EH (cell line): ENCODE measurements at regions not wholly inside any gene's neighbourhood (a gene's known extent, or its start where the extent isn't known, plus 50 kb on each side); places are given as distances from the start of the nearest gene placed in this dataset.

Experiments
- DNase-seq: peaks from one replicate; pipeline ENCODE4 v3.0.0-alpha.2; 2015; ENCODE audit warnings: low read depth

DNA sequence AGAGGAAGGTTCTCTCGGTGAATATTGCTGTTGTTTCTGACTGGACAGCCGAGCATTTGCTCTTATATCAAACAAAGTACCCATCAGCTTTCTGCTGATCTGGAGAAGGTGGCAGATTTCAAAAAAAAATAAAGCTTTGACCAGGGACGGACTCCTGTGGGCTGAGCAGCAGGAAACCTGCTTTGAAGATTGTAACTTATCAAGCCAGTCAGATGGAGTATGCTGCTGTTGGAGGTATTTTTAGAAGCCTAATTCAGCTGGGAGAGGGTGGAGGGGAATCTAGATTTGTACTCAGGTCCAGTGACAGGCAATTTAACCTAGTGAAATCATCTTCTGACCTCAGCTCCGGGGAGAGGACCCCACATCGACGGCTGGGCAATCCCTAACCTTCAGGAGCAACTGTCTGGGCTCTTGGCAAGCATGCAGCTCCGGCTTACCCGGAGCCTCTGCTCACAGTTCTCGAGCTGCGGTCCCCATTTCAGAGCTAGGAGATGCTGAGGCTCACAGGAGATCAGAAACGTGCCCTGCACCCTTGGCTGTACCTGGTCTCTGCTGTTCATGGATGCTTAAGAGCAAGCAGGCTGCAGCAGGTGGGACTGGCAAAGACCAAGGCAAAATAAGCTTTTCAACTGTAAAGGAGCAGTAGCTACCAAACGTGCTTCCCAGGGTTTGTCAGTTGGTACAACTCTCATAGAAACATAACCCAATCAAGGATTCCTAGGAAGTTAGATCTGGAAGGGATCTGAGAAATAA, 89.3 kb upstream of the ST8SIA2 start:
- DNase-seq = no peak

DNA sequence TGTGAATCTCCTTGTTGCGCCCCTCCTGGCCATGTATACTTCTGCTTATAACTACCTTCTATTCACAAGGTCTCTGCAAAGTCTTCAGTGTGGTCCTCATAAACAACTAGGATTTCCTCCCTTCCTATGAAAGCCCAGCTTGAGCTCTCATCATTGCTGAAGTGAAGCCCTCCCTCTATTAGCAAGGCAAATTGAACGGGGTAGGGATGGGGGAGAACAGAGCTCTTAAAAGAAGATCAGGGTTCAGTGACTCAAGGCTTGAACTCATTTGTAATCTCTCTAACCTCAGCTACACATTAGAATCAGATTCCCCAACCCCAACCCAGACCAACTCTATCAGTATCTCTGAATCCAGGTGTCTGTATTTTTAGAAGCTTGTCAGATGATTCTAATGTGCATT, 88.3 kb upstream of the ST8SIA2 start:
- DNase-seq = no peak

DNA sequence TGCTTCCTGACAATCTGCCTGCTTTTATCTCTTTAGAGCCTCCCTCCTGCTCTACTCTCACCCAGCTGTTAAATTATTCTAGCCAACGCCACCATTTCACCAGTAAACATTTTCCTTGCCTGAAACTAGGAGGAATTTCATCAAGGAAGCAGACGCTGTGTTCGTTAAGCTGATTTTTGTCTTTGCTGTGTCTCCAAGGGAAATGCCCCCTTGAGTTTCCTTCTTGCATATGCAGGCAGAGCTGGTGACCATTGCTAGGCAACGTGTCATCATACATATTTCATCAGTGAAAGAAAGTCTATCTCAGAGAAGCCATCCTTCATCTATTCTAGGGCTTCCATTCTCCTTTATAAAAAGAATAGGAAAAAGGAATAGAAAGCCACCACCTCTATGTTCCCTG, 87.0 kb upstream of the ST8SIA2 start:
- no peak for DNase-seq

DNA sequence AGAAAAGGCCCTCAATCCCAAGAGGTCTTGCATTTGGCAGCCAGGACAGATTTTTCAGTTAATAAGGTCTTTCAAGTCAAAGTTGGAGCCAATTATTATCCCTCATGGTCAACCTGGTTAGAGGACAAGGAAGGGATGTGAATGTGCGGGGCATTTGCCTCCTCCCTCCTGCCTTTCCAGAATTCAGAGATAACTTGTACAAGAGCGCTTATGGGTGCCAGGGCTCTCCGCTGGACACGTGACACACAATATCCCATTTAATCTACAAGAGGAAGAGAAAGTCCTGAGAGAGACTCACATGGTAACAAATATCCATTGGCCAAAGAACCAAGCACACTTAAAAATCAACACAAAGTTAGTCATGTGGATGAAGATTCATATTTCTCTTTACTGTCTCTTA, 78.5 kb upstream of the ST8SIA2 start:
- DNase-seq = no peak

DNA sequence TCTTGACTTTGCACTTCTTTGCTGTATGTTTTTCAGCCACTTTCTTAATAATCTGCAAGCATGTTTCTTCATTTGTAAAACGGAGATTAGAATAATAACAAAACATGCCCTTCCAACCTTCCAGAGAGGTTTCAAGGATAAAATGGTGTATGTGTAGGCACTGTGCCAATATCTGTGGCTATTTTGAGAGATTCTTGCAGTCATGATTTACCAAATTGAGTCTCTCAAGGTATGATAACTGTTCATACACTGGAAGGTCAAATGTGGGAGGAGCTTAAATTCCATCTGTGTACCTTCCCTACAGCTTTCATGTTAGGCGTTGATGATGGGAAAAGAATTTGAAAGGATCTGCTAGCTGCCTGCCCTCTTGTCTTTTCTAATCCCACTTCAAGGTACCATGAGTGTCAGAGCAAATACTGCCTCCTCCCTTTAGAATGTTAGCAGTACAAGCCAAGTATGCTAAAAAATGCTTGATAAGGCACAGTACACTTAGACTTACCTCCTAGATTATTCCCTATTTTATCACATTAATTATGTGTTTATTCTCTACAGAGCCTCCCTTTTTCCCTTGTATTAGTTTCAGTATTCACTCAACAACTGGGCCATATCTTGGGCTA, 78.0 kb upstream of the ST8SIA2 start:
- DNase-seq = no peak

DNA sequence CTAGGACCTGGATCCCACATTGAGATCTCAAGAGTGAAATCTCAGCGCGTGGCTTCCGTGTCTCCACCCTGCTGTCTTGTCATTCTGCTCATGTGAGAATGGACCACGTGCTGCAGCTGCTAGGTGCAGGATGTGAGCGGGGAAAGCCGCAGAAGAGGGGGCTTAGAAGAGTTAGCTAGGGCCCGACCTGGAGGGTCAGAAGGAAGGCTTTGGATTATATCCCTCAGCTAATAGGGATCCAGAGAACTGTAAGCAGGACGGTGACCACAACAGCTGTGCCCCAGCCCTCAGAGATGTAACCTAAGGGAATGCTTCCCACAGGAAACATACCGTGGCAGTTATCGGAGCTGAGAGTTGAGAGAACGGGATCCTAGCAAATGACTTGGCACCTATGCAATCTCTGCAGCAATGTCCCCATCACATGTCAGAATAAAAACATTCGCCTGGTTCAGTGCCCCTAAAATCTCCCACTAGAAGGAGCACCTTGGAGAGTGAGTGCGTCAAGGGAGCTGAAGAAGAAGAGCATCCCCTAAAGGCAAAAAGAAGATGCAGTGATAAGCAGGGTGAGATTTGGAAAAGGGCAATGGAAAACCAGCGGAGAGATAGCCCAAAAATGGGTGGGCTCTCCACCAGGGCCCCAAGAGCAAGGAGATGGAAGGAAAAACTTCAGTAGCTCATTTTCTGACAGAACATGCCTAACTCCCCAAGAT, 76.9 kb upstream of the ST8SIA2 start:
- no peak for DNase-seq

DNA sequence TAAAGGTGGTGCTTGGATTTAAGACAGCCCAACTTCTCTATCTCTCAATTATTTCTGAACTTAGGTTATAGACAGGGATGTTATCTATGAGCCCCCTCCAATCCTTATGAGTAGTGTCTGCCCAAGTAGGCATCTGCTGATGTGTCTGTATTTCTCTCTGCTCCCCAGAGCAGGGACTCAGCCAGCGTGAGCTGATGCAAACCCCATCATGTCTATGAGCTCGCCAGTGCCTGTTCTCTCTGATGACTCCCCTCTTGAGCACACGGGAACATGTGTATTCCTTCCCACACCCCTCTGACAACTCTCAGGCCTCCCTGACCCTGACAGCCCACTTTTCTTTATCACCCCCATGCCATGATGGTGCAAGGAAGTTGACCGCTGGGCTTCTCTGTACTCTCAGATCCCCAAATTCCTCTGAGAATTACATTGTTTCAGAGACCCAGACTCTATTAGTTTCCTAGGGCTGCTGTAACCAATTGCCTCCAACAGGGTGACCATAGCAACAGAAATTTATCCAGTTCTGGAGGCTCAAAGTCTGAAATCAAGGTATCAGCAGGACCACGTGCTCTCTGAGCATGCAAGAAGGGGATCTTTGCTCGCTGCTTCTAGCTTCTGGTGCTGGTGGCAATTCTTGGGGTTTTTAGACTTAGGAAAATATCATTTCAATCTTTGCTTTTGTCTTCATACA, 73.5 kb upstream of the ST8SIA2 start:
- DNase-seq = no peak

DNA sequence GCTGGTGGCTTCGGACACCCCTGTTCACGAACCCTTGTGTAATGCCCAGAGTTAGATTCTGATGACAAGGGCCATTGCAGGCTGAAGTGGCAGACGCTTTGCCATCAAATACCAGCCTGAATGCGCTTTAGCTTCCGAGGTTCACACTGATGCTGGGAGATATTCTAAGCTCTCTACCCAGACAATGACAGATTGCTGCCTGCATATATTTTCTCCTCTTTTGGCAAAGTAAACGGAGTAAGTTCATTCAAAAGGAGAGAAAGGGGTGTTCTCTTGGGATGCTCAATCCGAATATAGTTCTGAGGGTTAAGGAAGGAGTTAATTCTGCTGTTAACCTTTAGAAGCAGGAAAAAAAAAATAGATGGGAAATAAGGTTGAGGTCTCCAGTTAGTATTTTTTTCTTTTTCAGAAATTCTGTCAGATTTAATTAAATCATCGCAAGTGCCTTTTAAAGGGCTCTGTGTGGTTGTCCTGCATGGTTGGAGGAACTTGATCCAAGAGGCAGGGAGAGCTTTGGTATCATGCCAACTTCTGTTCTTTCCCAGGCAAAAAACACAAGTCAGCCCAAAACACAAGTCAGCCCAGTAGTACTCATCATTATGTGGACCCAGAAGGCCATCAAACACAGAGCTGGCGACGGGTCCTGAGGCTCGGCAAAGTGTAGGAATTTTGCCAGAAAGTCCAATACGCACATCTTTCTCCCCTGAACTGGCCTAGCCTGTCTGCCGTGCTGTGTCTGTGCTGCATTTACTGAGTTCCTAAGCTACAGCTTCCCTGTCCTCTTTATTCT, 70.9 kb upstream of the ST8SIA2 start:
- DNase-seq = no peak

DNA sequence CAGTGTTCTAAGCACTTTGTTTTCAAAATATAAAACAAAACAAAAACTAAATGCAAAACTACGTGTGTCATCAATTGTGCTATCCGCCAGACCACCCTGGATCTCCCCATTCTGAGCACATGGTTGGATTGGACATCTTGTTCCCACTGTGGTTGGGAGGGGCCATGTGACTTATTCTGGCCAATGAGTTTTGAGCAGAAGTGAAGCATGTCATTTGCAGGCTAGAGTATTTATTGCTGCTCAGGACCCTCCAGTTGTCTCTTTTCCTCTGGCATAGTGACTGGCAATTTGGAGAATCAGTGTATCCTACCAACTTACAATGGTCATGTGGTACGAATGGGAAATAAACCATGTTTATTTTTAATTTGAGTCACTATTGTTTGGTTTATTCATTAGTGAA, 70.2 kb upstream of the ST8SIA2 start:
- DNase-seq = no peak

DNA sequence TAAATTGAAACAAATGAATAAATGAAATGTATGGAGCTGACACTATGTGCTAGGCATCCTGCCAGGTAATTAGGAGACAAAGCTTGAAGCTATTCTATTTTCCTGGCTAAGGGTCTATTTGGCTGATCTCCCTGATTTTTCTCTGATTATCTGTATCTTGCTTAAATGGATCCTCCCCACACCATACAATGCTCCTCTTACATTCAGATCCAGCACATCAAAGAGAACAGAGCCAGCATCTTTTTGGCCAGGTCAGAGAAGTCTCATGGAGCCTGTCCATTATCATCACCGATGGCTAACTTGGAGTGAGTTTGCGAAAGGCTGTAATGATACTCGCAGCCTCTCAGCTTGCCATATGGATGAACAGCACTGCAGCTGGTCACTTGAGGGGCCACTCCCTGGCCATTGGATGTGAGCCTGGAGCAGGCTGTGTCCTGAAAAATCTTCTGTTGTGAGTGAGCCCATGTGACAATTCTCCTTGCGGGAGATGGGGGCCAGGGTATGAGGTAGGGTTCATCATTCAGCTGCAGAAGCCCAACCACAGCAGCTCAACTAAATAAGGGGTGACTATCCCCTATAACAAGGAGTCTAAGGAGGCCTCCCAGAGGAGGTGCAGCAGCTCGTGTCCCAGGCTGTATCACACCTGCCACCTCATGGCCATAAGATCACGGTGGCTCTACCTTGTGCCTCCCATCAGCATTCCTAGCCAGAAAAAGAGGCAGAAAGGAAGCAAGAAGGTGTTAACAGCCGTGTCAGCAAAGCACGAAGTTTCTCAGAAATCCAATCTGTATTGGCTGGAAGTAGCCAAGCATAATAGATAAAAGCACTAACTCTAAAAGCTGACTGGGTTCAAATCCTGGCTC, 69.3 kb upstream of the ST8SIA2 start:
- DNase-seq = no peak

DNA sequence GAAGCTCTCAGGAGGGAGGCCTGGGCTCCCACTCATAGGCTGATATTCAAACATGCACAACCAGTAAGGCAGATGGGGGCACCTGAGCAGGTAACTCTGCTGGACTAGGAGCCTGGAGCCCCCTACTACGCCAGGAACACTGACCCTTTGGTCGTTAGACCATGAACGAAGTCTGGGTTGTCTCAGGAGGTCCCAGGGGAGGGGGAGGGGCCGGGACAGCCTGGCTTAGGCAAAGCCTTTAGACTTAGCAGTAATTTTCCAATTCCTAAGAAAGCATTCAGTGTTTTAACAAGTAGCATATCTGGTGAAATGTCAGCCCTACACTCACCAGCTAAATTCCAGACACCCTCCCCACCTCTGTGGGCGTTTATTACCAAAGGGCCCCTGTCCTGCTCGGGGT, 67.4 kb upstream of the ST8SIA2 start:
- DNase-seq = no peak

DNA sequence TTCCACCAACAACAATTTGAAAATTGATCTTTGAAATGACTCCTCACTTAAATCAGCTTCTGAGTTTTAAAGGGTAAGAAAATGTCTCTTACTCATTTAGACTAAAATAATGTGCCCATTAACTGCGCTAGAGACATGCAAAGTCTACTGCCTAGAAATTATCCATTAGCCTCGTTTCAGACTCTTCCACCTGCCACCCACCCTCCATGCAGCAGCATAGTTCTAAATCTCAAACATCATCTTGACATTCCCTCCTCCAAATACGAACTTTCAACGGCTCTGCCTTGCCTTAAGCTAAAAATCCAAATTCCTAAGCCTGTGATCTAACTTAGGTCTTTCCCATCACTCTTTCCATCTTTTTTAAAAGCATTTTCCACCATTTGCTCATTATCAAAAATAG, 66.6 kb upstream of the ST8SIA2 start:
- DNase-seq = no peak

DNA sequence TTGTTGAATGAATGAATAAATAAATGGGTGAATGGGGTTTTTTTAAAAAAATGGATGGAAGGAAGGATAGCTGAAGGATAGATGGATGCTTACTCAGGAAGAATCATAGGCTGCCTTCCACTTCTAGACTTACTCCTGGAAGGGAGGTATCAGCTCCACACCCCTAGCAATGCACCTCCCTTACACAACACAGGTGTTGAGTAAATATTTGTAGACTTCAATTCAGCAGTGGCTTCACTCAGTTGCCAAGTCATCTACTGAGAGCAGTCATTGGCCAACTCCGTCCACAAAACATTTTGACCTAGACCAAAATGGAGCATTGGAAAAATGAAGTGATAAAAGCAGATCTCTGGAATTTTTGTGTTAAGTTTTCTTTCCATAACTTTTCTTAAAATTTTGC, 65.5 kb upstream of the ST8SIA2 start:
- no peak for DNase-seq

DNA sequence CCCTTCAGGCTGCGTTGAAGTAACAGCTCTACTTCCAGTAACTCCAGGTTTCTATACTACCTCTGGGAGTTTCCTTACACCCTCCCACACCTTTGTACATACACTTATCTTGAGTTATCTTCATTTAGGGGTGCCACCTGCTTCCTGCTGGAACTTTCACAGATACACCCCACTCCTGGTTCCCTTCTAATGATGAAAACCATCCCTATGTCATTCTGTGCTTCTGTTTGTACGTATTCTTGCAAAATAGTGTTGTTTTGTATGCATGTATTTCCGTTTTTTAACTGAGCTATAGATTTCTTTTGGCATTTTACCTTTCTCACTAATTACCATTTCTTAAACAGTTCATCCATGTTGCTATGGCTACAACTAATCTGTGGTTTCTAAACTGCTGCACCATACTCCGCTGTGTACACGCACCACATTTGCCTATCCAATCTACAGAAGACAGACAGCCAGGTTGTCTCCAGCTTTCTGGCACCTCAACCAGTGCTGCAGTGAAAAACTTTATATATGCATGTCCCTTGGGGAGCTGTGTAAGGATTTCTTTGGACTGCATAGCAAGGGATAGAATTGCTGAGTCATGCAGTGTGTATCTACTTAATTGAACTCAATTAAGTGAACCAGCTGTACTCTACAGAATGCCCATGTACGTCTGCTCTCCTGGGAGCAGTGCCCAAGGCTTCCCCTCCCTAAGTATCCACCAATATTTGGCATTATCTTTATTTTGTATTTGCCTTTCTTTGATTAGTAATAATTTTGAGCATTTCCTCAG, 61.4 kb upstream of the ST8SIA2 start:
- DNase-seq = no peak

DNA sequence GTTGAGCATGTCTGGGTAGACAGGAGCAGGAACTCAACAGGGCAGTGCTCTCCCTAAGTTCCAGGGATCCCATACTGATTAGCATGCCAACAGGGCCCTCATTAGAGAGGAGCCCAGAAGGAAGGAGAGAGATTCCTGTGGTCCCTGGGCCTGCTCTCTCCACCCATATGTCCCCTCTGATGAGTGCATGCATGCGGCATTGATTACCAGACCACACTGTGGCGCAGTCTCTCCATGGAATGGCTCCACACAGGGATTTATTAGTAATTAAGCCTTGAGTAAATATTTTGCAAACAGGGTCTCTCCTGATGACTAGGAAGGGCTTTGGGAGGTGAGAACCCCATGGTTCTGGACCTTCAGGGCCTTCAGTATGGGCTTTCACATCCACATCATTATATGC, 60.0 kb upstream of the ST8SIA2 start:
- no peak for DNase-seq

DNA sequence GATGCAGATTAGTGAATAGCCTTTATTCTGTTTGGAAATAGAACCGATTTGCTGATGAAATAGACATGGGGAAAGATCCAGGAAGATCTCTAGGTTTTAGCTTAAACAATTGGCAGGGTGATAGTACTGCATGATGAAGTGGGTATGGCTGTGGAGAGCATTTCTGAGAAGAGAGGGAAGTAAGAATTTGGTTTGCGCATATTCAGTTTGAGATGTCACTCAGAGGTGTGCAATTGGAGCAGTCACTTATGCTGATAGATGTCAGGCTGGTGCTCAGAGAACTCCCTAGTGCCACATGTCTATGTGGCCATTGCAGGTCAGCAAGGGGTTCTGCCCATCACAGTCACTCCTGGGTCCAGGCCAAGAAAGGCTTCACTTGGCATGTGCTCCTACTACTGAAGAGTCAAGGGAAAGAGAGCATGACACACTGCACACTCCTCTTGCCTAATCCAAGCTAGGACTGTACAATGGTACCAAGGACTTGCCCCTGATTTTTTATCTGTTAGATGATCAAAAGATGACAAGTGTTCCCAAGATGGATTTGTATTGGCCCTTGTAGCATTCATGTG, 57.2 kb upstream of the ST8SIA2 start:
- DNase-seq = no peak

DNA sequence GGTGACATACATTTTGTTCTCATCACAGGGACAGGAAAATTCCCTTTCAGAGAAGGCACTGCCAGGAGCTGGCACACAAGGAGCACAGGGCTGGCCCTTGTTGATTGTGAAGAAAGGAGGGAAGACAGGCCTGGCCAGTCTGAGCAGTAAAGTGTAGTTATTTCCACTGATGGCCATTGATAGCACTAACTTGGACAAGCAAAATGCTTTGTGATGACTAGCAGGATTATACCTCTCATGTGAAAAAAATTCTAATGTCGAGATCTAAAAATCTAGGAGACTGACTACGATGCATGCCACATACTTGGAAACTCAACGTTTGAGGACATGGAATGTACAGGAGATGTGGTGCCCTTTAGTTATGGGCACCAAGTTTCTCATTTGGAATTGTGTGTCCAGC, 54.3 kb upstream of the ST8SIA2 start:
- DNase-seq = no peak
